GM20000 (cell line): ENCODE measurements at regions not wholly inside any gene's neighbourhood (a gene's known extent, or its start where the extent isn't known, plus 50 kb on each side); places are given as distances from the start of the nearest gene placed in this dataset.

Experiments used
- DNase-seq: peaks from one replicate; pipeline ENCODE4 v3.0.0; 2012; ENCODE audit warnings: low spot score
- TF ChIP-seq, protein P1 (sequence below): IDR thresholded peaks from 2 replicates; pipeline ENCODE4 v1.5.1; 2012; ENCODE audit warnings: mild to moderate bottlenecking, control low read depth; ENCODE audit errors: extremely low read depth, missing control alignments

DNA sequence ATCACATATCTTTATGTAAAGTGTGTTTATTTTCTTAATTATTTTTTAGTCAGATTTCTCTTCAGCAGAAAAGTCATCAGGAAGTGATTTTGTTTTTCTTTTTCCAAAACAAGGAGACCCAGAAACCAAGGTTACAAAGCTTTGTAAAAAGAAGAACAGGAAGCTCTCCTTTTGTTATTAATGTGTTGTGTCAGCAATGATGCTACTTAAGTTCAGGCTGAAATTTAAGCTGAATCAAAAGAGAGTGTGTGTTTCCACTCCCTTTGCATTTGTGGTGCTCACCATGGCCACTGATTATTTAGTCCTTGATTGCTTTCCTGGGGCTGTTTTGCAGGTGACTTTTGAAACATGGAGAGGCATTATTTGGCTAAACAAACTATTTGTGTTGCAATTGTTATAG lies 155.3 kb upstream of the ATP2B1 start:
- TF ChIP-seq, protein P1, sequence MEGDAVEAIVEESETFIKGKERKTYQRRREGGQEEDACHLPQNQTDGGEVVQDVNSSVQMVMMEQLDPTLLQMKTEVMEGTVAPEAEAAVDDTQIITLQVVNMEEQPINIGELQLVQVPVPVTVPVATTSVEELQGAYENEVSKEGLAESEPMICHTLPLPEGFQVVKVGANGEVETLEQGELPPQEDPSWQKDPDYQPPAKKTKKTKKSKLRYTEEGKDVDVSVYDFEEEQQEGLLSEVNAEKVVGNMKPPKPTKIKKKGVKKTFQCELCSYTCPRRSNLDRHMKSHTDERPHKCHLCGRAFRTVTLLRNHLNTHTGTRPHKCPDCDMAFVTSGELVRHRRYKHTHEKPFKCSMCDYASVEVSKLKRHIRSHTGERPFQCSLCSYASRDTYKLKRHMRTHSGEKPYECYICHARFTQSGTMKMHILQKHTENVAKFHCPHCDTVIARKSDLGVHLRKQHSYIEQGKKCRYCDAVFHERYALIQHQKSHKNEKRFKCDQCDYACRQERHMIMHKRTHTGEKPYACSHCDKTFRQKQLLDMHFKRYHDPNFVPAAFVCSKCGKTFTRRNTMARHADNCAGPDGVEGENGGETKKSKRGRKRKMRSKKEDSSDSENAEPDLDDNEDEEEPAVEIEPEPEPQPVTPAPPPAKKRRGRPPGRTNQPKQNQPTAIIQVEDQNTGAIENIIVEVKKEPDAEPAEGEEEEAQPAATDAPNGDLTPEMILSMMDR, result no peak
- DNase-seq, result peak; percentile 26

DNA sequence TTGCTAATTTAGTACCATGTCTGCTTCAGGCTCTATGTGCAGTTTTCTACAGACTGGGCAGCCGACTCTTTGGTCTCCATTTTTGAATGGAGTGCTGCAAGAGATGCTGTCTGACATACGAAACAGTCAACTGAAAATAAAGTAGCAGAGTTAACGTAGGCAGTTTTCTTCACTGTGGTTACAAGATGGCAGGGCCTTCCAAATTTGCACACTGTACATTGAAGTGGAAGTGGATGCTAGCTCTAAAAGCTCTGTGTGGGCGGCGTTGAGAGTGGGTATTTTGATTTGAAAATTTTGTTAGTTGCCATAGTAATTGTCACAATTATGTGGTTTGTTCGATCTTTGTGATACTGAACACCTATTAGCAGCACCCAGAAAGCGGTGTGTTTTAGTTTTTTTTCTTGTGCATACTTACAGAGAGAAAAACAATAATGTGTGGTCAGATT lies 154.9 kb upstream of the ATP2B1 start:
- peak; percentile 34 for DNase-seq

DNA sequence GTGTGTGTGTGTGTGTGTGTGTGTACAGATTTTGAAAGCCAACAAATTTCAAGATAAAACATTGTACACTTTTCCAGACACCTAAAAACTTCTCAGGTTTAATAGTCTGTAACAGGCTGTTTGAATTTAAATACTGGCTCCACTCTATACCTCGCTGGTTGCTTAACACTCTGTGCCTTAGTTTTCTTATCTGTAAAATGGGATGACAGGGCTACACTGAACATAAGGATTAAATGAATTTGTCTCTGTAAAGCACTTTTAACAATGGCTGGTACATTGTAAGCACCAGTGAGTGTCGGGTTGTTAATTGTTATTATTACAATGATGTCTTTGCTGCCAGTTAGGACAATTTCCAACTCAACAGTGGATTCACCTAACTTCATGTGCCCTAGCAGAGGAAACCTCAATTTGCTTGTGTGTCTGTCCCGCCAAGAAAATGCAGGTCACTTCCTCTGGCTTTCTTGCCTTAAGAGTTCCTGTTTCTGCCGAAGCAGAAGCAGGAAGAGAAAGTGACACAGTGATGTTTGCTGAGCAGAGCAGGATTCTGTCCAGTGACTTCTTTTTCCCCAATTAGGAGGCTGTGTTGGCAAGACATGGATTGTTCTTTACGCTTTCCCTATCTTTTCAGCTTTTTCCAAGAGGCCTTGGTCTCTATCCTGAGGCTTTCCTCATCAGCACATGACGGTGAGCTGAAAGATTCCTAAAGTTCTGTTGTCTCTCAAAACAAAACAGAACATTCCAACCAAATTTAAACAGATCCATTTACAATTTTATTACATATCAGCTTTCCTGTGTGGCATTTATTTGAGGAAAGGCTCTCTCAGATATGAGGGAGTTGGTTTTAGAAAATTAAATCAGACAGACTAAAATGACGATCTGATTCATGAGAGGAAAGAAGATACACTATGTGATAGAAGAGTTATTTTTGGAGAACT lies 154.1 kb upstream of the ATP2B1 start:
- peak; percentile 69 for DNase-seq
- TF ChIP-seq, protein P1, result no peak

More for the DNA sequence above, 154.9 kb upstream of the ATP2B1 start:
- TF ChIP-seq, protein P1, result no peak

DNA sequence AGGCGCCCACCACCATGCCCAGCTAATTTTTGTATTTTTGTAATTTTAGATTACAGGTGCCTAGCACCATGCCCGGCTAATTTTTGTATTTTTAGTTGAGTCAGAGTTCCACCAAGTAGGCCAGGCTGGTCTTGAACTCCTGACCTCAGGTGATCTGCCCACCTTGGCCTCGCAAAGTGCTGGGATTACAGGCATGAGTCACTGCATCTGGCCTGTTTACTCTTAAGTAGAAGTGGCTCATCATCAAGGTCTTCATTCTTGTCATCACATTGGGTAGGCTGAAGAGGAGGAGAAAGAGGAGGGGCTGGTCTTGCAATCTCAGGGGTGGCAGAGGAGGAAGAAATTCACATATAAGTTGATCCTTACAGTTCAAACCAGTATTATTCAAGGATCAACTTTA lies 152.4 kb upstream of the ATP2B1 start:
- TF ChIP-seq, protein P1, result no peak
- DNase-seq, result no peak

DNA sequence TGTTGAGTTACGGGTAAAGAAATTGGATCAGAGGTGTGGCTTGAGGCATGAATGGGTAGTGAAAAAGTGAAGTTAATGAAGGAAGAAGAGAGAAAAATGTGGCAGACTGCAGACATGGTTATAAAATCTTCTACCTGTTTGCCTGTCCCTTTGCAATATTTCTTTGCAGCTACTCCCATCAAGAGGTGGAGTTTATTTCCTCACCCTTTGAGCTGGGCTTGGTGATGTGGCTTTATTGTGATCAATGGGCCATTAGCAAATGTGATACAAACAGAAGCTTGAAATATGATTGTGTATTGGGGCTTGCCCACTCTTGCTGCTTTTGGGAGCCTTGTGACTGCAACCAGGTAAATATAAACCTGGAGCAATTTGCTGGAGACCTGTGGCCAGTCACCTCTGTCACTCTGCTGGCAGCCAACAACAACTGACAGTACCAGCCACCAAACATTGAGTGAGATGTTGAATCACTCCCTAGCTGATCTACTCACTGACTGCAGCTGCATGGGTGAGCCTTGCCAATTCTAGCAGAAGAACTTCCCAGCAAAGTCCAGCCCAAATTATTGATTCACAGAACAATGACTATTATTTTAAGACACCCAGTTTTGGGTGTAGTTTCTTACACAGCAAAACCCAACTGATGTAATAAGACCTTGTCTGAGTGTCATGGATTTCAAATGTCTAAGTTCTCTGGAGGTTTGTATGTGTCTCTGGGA lies 151.0 kb upstream of the ATP2B1 start:
- TF ChIP-seq, protein P1, result no peak
- no peak for DNase-seq

DNA sequence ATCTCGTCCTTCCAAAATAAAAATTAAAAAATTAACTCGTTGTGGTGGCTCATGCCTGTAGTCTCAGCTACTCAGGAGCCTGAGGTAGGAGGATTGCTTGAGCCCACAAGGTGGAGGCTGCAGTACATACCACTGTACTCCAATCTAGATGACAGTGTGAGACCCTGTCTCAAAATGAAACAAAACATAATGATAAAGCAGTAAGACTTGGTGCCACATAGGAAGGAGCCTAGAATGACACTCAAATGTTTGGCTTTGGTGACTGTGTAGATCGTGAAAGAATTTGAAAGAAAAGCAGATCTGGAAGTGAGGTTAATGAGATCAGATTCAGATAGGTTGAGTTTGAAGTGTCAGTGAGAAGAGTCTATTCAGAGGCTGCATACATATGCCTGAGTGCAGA lies 150.1 kb upstream of the ATP2B1 start:
- no peak for DNase-seq
- TF ChIP-seq, protein P1, result no peak
